OCI-LY1 (cell line): ENCODE measurements at regions not wholly inside any gene's neighbourhood (a gene's known extent, or its start where the extent isn't known, plus 50 kb on each side); places are given as distances from the start of the nearest gene placed in this dataset.

Experiments used
- H2AFZ ChIP-seq: fragments of 200-600 bp; sonication (generic), shearing (Covaris generic); 2 replicates; pipeline ENCODE4 v1.6.0; 2014; ENCODE audit warnings: antibody characterized with exemption, mild to moderate bottlenecking, low read length
- H3F3A ChIP-seq: fragments of 200-600 bp; sonication (generic), shearing (Covaris generic); 2 replicates; pipeline ENCODE4 v1.6.0; 2014; ENCODE audit warnings: mild to moderate bottlenecking, antibody characterized with exemption, low read length, moderate library complexity; ENCODE audit not compliant: insufficient read depth
- H3K27ac ChIP-seq: fragments of 200-600 bp; sonication (generic); 2 replicates; pipeline ENCODE4 v1.5.1; 2014; ENCODE audit warnings: low read length, mixed run types, mild to moderate bottlenecking, low read depth; ENCODE audit not compliant: poor library complexity, severe bottlenecking
- H3K27me3 ChIP-seq: fragments of 200-600 bp; sonication (generic); 2 replicates; pipeline ENCODE4 v1.6.0; 2014; ENCODE audit warnings: antibody characterized with exemption, mild to moderate bottlenecking, low read length, moderate library complexity; ENCODE audit not compliant: insufficient read depth
- H3K36me3 ChIP-seq: fragments of 200-600 bp; sonication (generic); 2 replicates; pipeline ENCODE4 v1.6.1; 2014; ENCODE audit warnings: mild to moderate bottlenecking, antibody characterized with exemption, low read length, moderate library complexity, mixed read lengths; ENCODE audit not compliant: insufficient read depth
- H3K4me1 ChIP-seq: fragments of 200-600 bp; sonication (generic); 2 replicates; pipeline ENCODE4 v1.5.1; 2014; ENCODE audit warnings: mild to moderate bottlenecking, low read length, moderate library complexity; ENCODE audit not compliant: insufficient read depth, severe bottlenecking
- H3K4me2 ChIP-seq: fragments of 200-600 bp; sonication (generic), shearing (Covaris generic); 2 replicates; pipeline ENCODE4 v1.6.1; 2014; ENCODE audit warnings: low read length
- H3K4me3 ChIP-seq: fragments of 200-600 bp; sonication (generic); 2 replicates; pipeline ENCODE4 v1.5.1; 2014; ENCODE audit warnings: low read length, low read depth, mild to moderate bottlenecking, mixed read lengths; ENCODE audit not compliant: poor library complexity, severe bottlenecking
- H3K79me2 ChIP-seq: fragments of 200-600 bp; shearing (Covaris generic); 2 replicates; pipeline ENCODE4 v1.6.1; 2016; ENCODE audit warnings: mixed run types, low read length, mixed read lengths; ENCODE audit not compliant: insufficient read depth
- H3K9ac ChIP-seq: fragments of 200-600 bp; sonication (generic), shearing (Covaris generic); 2 replicates; pipeline ENCODE4 v1.6.1; 2014; ENCODE audit warnings: mild to moderate bottlenecking, low read length, mixed read lengths
- H3K9me2 ChIP-seq: fragments of 200-600 bp; sonication (generic), shearing (Covaris generic); 2 replicates; pipeline ENCODE4 v1.6.1; 2014; ENCODE audit warnings: low read depth, mild to moderate bottlenecking, low read length, mixed read lengths
- H3K9me3 ChIP-seq: fragments of 200-600 bp; shearing (Covaris generic); 2 replicates; pipeline ENCODE4 v1.6.1; 2014; ENCODE audit warnings: low read length, mixed read lengths
- H4K20me1 ChIP-seq: fragments of 200-600 bp; sonication (generic), shearing (Covaris generic); 2 replicates; pipeline ENCODE4 v1.6.0; 2016; ENCODE audit warnings: mild to moderate bottlenecking, low read length; ENCODE audit not compliant: insufficient read depth
- CTCF ChIP-seq: fragments of 200-600 bp; sonication (generic), shearing (Covaris generic); IDR thresholded peaks from 2 replicates; pipeline ENCODE4 v1.5.1; 2017; ENCODE audit warnings: mild to moderate bottlenecking, antibody characterized with exemption, low read length, moderate library complexity, mixed read lengths
- EZH2 ChIP-seq: fragments of 200-600 bp; sonication (generic), shearing (Covaris generic); IDR thresholded peaks from 2 replicates; pipeline ENCODE4 v1.8.0; 2017; ENCODE audit warnings: borderline replicate concordance, mixed run types, mild to moderate bottlenecking, antibody characterized with exemption, low read length, moderate library complexity, mixed read lengths

- H3K9ac ChIP-seq, result no peak overlapping the region
- no peaks in the 10 kb centered on the region for H3K79me2 ChIP-seq
- H2AFZ ChIP-seq, result no peak overlapping the region
- no peaks in the 10 kb centered on the region for H3K36me3 ChIP-seq
- TF ChIP-seq EZH2 (no peak), CTCF (no peak)
- no peak overlapping the region for H3K4me3 ChIP-seq
- H3K27me3 ChIP-seq, result no peaks in the 10 kb centered on the region; the same call in 1 of the 2 replicates
- no peak overlapping the region for H3K4me2 ChIP-seq
- H3K4me1 ChIP-seq, result no peaks in the 10 kb centered on the region
- no peaks in the 10 kb centered on the region for H3K9me3 ChIP-seq
- H3K9me2 ChIP-seq, result no peaks in the 10 kb centered on the region
- no peaks in the 10 kb centered on the region for H3F3A ChIP-seq
- no peak overlapping the region for H3K27ac ChIP-seq
- no peaks in the 10 kb centered on the region for H4K20me1 ChIP-seq
Measured at GRCh38 chr3:34102288-34102687, 303.9 kb downstream of the PDCD6IP start.

DNA sequence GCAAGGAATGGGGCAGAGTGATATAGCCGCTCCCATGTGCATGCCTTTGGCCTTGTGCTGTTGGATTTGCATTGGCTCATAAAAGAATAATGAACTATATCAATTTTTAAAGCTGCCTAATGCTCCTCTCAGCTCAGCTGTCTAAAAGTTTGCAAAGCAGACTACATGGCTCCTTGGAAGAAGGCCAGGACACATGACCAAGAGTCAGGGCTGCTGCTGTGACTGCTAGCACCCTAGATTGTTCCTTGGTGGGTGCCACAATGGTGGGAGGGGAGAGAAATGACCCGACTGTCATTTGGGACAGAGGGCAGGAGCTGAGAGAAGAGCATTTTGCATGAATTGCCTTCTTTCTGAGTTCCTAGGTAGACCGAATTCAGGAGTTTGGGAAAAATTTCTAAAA is 307.9 kb downstream of the PDCD6IP start:
- no peaks in the 10 kb centered on the region for H3F3A ChIP-seq
- TF ChIP-seq EZH2 (no peak), CTCF (no peak)
- no peaks in the 10 kb centered on the region for H3K9me3 ChIP-seq
- no peak overlapping the region for H3K27ac ChIP-seq
- H3K9me2 ChIP-seq, result no peaks in the 10 kb centered on the region
- no peaks in the 10 kb centered on the region for H3K79me2 ChIP-seq
- H3K9ac ChIP-seq, result no peak overlapping the region
- no peak overlapping the region for H3K4me2 ChIP-seq
- H3K4me1 ChIP-seq, result no peaks in the 10 kb centered on the region
- no peaks in the 10 kb centered on the region; the same call in 1 of the 2 replicates for H3K27me3 ChIP-seq
- H3K36me3 ChIP-seq, result no peaks in the 10 kb centered on the region
- H3K4me3 ChIP-seq, result no peak overlapping the region
- H2AFZ ChIP-seq, result no peak overlapping the region
- no peaks in the 10 kb centered on the region for H4K20me1 ChIP-seq

GRCh38 chr3:34106879-34107278 is 308.4 kb downstream of the PDCD6IP start:
- Histone ChIP-seq H2AFZ (no peak overlapping the region), H3K4me3 (no peak overlapping the region), H3K9me3 (no peaks in the 10 kb centered on the region), H4K20me1 (no peaks in the 10 kb centered on the region), H3F3A (no peaks in the 10 kb centered on the region), H3K4me2 (no peak overlapping the region), H3K4me1 (no peaks in the 10 kb centered on the region), H3K9me2 (no peaks in the 10 kb centered on the region), H3K9ac (no peak overlapping the region), H3K27ac (no peak overlapping the region), H3K36me3 (no peaks in the 10 kb centered on the region), H3K27me3 (no peaks in the 10 kb centered on the region; the same call in 1 of the 2 replicates), H3K79me2 (no peaks in the 10 kb centered on the region)
- TF ChIP-seq EZH2 (no peak), CTCF (peak; percentile 80)
